SJCRH30 (cell line): ENCODE measurements at regions not wholly inside any gene's neighbourhood (a gene's known extent, or its start where the extent isn't known, plus 50 kb on each side); places are given as distances from the start of the nearest gene placed in this dataset.

Experiments
- DNase-seq, 2 experiments: peaks; one replicate each; pipeline ENCODE4 v3.0.0-alpha.2; 2015 to 2020
- H3K27ac ChIP-seq: fragments of 250-450 bp; sonication (Bioruptor Pico); 2 replicates; pipeline ENCODE4 v1.5.1; 2020; ENCODE audit warnings: mild to moderate bottlenecking, moderate library complexity
- H3K27me3 ChIP-seq: fragments of 250-450 bp; sonication (Bioruptor Pico); 2 replicates; pipeline ENCODE4 v1.5.1; 2020; ENCODE audit warnings: mild to moderate bottlenecking, moderate library complexity
- H3K36me3 ChIP-seq: fragments of 250-450 bp; sonication (Bioruptor Pico); 2 replicates; pipeline ENCODE4 v1.5.1; 2020; ENCODE audit warnings: mild to moderate bottlenecking, moderate library complexity
- H3K4me1 ChIP-seq: fragments of 250-450 bp; sonication (Bioruptor Pico); 2 replicates; pipeline ENCODE4 v1.5.1; 2020; ENCODE audit warnings: mild to moderate bottlenecking, moderate library complexity
- H3K4me3 ChIP-seq: fragments of 250-450 bp; sonication (Bioruptor Pico); 2 replicates; pipeline ENCODE4 v1.5.1; 2020; ENCODE audit warnings: mild to moderate bottlenecking, moderate library complexity
- H3K9me3 ChIP-seq: fragments of 250-450 bp; sonication (Bioruptor Pico); replicated peaks from 2 replicates; pipeline ENCODE4 v1.5.1; 2020; ENCODE audit warnings: mild to moderate bottlenecking, moderate library complexity

GRCh38 chr4:63678358-63678931, 730.8 kb downstream of the TECRL start:
- DNase-seq = no peak
- Histone ChIP-seq H3K4me3 (no peak overlapping the region), H3K36me3 (no peaks in the 10 kb centered on the region), H3K27me3 (no peaks in the 10 kb centered on the region), H3K9me3 (no peaks in the 10 kb centered on the region), H3K27ac (no peak overlapping the region), H3K4me1 (no peaks in the 10 kb centered on the region)

- no peaks in the 10 kb centered on the region for H3K9me3 ChIP-seq
Measured at GRCh38 chr4:63670735-63671134, 738.5 kb downstream of the TECRL start.

GRCh38 chr4:63663870-63664269, 745.4 kb downstream of the TECRL start:
- Histone ChIP-seq H3K27ac (no peak overlapping the region), H3K36me3 (no peaks in the 10 kb centered on the region; the same call in 1 of the 2 replicates), H3K27me3 (no peaks in the 10 kb centered on the region), H3K4me1 (no peaks in the 10 kb centered on the region), H3K4me3 (no peak overlapping the region), H3K9me3 (no peaks in the 10 kb centered on the region)
- no peak for DNase-seq

More at GRCh38 chr4:63670735-63671134, 738.5 kb downstream of the TECRL start:
- no peaks in the 10 kb centered on the region for H3K27me3 ChIP-seq
- no peak overlapping the region for H3K27ac ChIP-seq
- no peak overlapping the region for H3K4me3 ChIP-seq
- H3K4me1 ChIP-seq = no peaks in the 10 kb centered on the region
- no peaks in the 10 kb centered on the region for H3K36me3 ChIP-seq
- no peak for DNase-seq

GRCh38 chr4:63644396-63644795, 764.9 kb downstream of the TECRL start:
- Histone ChIP-seq H3K36me3 (no peaks in the 10 kb centered on the region), H3K27me3 (no peaks in the 10 kb centered on the region), H3K9me3 (no peaks in the 10 kb centered on the region), H3K4me1 (no peaks in the 10 kb centered on the region), H3K4me3 (no peak overlapping the region), H3K27ac (no peak overlapping the region)
- DNase-seq = no peak

- Histone ChIP-seq H3K4me3 (no peak overlapping the region), H3K9me3 (no peaks in the 10 kb centered on the region)
Measured at GRCh38 chr4:63637270-63637669, 772.0 kb downstream of the TECRL start.

GRCh38 chr4:63632858-63633257, 776.4 kb downstream of the TECRL start:
- H3K4me1 ChIP-seq = no peaks in the 10 kb centered on the region
- DNase-seq = no peak
- no peaks in the 10 kb centered on the region for H3K36me3 ChIP-seq
- H3K27me3 ChIP-seq = no peaks in the 10 kb centered on the region
- H3K4me3 ChIP-seq = no peak overlapping the region
- no peak overlapping the region for H3K27ac ChIP-seq
- H3K9me3 ChIP-seq = no peaks in the 10 kb centered on the region

More at GRCh38 chr4:63637270-63637669, 772.0 kb downstream of the TECRL start:
- H3K27ac ChIP-seq = no peak overlapping the region
- no peaks in the 10 kb centered on the region for H3K36me3 ChIP-seq
- no peaks in the 10 kb centered on the region for H3K4me1 ChIP-seq
- no peak for DNase-seq
- no peaks in the 10 kb centered on the region for H3K27me3 ChIP-seq

GRCh38 chr4:63620271-63620670, 789.0 kb downstream of the TECRL start:
- no peak overlapping the region for H3K4me3 ChIP-seq
- no peaks in the 10 kb centered on the region for H3K4me1 ChIP-seq
- H3K27ac ChIP-seq = no peak overlapping the region
- DNase-seq = peak in 1 of 2 experiments; percentile 6
- H3K27me3 ChIP-seq = no peaks in the 10 kb centered on the region
- no peaks in the 10 kb centered on the region for H3K36me3 ChIP-seq
- H3K9me3 ChIP-seq = no peaks in the 10 kb centered on the region

- no peaks in the 10 kb centered on the region for H3K4me1 ChIP-seq
- H3K36me3 ChIP-seq = no peaks in the 10 kb centered on the region
- H3K4me3 ChIP-seq = no peak overlapping the region
- no peaks in the 10 kb centered on the region for H3K9me3 ChIP-seq
- no peak overlapping the region for H3K27ac ChIP-seq
- H3K27me3 ChIP-seq = no peaks in the 10 kb centered on the region
- no peak for DNase-seq
Measured at GRCh38 chr4:63619771-63620170, 789.5 kb downstream of the TECRL start.

- Histone ChIP-seq H3K27me3 (no peaks in the 10 kb centered on the region), H3K36me3 (no peaks in the 10 kb centered on the region), H3K4me1 (no peaks in the 10 kb centered on the region), H3K27ac (no peak overlapping the region), H3K4me3 (no peak overlapping the region), H3K9me3 (no peaks in the 10 kb centered on the region)
- no peak for DNase-seq
Measured at GRCh38 chr4:63618883-63619718, 790.1 kb downstream of the TECRL start.

- H3K9me3 ChIP-seq = no peaks in the 10 kb centered on the region
Measured at GRCh38 chr4:63607169-63607872, 801.9 kb downstream of the TECRL start.

GRCh38 chr4:63589796-63590195, 819.5 kb downstream of the TECRL start:
- H3K27ac ChIP-seq = no peak overlapping the region
- peaks cover 20% of the 10 kb centered on the region for H3K4me1 ChIP-seq
- H3K27me3 ChIP-seq = no peaks in the 10 kb centered on the region
- DNase-seq = no peak
- H3K4me3 ChIP-seq = no peak overlapping the region
- no peaks in the 10 kb centered on the region for H3K36me3 ChIP-seq
- H3K9me3 ChIP-seq = no peaks in the 10 kb centered on the region; the same call in 1 of the 2 replicates

More at GRCh38 chr4:63607169-63607872, 801.9 kb downstream of the TECRL start:
- Histone ChIP-seq H3K4me1 (no peaks in the 10 kb centered on the region), H3K36me3 (no peaks in the 10 kb centered on the region), H3K27ac (no peak overlapping the region), H3K4me3 (no peak overlapping the region), H3K27me3 (no peaks in the 10 kb centered on the region; the same call in 1 of the 2 replicates)
- peak in 1 of 2 experiments; percentile 9 for DNase-seq

- no peaks in the 10 kb centered on the region for H3K36me3 ChIP-seq
Measured at GRCh38 chr4:63583561-63583960, 825.7 kb downstream of the TECRL start.

GRCh38 chr4:63583007-63583406, 826.2 kb downstream of the TECRL start:
- Histone ChIP-seq H3K27ac (no peak overlapping the region), H3K27me3 (no peaks in the 10 kb centered on the region), H3K4me3 (no peak overlapping the region), H3K36me3 (no peaks in the 10 kb centered on the region), H3K4me1 (peaks cover 20% of the 10 kb centered on the region), H3K9me3 (no peaks in the 10 kb centered on the region; the same call in 1 of the 2 replicates)
- DNase-seq = no peak

More at GRCh38 chr4:63583561-63583960, 825.7 kb downstream of the TECRL start:
- DNase-seq = no peak
- Histone ChIP-seq H3K4me3 (no peak overlapping the region), H3K9me3 (no peaks in the 10 kb centered on the region; the same call in 1 of the 2 replicates), H3K4me1 (peaks cover 20% of the 10 kb centered on the region), H3K27me3 (no peaks in the 10 kb centered on the region), H3K27ac (no peak overlapping the region)

GRCh38 chr4:63580796-63581475, 828.3 kb downstream of the TECRL start:
- no peak overlapping the region for H3K4me3 ChIP-seq
- no peaks in the 10 kb centered on the region; the same call in 1 of the 2 replicates for H3K9me3 ChIP-seq
- peak; percentile 27 to 64 for DNase-seq
- no peaks in the 10 kb centered on the region for H3K36me3 ChIP-seq
- no peaks in the 10 kb centered on the region for H3K27me3 ChIP-seq
- no peak overlapping the region for H3K27ac ChIP-seq
- no peaks in the 10 kb centered on the region; the same call in none of the 2 replicates for H3K4me1 ChIP-seq
